K562 (cell line): ENCODE measurements at regions not wholly inside any gene's neighbourhood (a gene's known extent, or its start where the extent isn't known, plus 50 kb on each side); places are given as distances from the start of the nearest gene placed in this dataset.
A peak's percentile ranks its signal among the peaks of the same experiment; 100 is the strongest.

Experiments used
- BRD4 ChIP-seq: fragments of 200-600 bp; sonication (generic); IDR thresholded peaks from 2 replicates; pipeline ENCODE4 v1.6.1; 2017; ENCODE audit warnings: inconsistent platforms
- CREM ChIP-seq: IDR thresholded peaks from 2 replicates; pipeline ENCODE4 v1.6.1; 2014; ENCODE audit warnings: antibody characterized with exemption, low read depth
- EGR1 ChIP-seq: fragments of 450-650 bp; conservative IDR thresholded peaks from 2 replicates; pipeline ENCODE4 v1.6.1; 2017; ENCODE audit warnings: mild to moderate bottlenecking
- ELF4 ChIP-seq: fragments of 450-650 bp; formaldehyde crosslinking; IDR thresholded peaks from 2 replicates; pipeline ENCODE4 v1.4.0; 2022; ENCODE audit warnings: missing genetic modification characterization
- ERF ChIP-seq: fragments of 450-650 bp; formaldehyde crosslinking; IDR thresholded peaks from 2 replicates; pipeline ENCODE4 v1.4.0; 2020; ENCODE audit warnings: mild to moderate bottlenecking, mixed read lengths
- HMG20A ChIP-seq: fragments of 450-650 bp; formaldehyde crosslinking; conservative IDR thresholded peaks from 2 replicates; pipeline ENCODE4 v1.4.0; 2020; ENCODE audit warnings: mild to moderate bottlenecking, mixed read lengths
- ILF3 ChIP-seq: fragments of 450-650 bp; IDR thresholded peaks from 2 replicates; pipeline ENCODE4 v1.6.1; 2018; ENCODE audit warnings: antibody characterized with exemption, mild to moderate bottlenecking, moderate library complexity, borderline replicate concordance
- LARP7 ChIP-seq: fragments of 450-650 bp; IDR thresholded peaks from 2 replicates; pipeline ENCODE4 v1.6.1; 2016
- MTF1 ChIP-seq: fragments of 250-450 bp; sonication (Bioruptor Pico); IDR thresholded peaks from 2 replicates; pipeline ENCODE4 v1.9.0; 2021; ENCODE audit warnings: moderate library complexity, mild to moderate bottlenecking, inconsistent platforms, borderline replicate concordance
- NCOA6 ChIP-seq: fragments of 450-650 bp; IDR thresholded peaks from 2 replicates; pipeline ENCODE4 v1.6.1; 2017; ENCODE audit warnings: mild to moderate bottlenecking
- NCOR1 ChIP-seq: fragments of 450-650 bp; IDR thresholded peaks from 2 replicates; pipeline ENCODE4 v1.6.1; 2016; ENCODE audit warnings: mild to moderate bottlenecking, moderate library complexity
- NELFE ChIP-seq: IDR thresholded peaks from 2 replicates; pipeline ENCODE4 v1.6.1; 2011; ENCODE audit warnings: mild to moderate bottlenecking; ENCODE audit not compliant: insufficient read depth, insufficient read length
- POLR2G ChIP-seq: fragments of 200-400 bp; formaldehyde crosslinking; IDR thresholded peaks from 2 replicates; pipeline ENCODE4 v1.6.1; 2017; ENCODE audit warnings: low read depth, mild to moderate bottlenecking, antibody characterized with exemption, low read length, moderate library complexity
- ZBTB26 ChIP-seq: fragments of 450-650 bp; formaldehyde crosslinking; IDR thresholded peaks from 2 replicates; pipeline ENCODE4 v1.4.0; 2022; ENCODE audit warnings: missing genetic modification characterization
- ZFX ChIP-seq: sonication (generic); formaldehyde crosslinking; IDR thresholded peaks from 2 replicates; pipeline ENCODE4 v1.8.0; 2022; ENCODE audit warnings: mild to moderate bottlenecking, missing genetic modification reagents, moderate library complexity
- ZNF133 ChIP-seq: fragments of 250-450 bp; sonication (Bioruptor Pico); IDR thresholded peaks from 2 replicates; pipeline ENCODE4 v1.4.0; 2020; ENCODE audit warnings: mild to moderate bottlenecking
- ZNF134 ChIP-seq: fragments of 250-450 bp; sonication (Bioruptor Pico); conservative IDR thresholded peaks from 2 replicates; pipeline ENCODE4 v1.4.0; 2020
- ZNF146 ChIP-seq: IDR thresholded peaks from one replicate; pipeline ENCODE4 v1.6.1; 2018; ENCODE audit warnings: missing compliant biosample characterization; ENCODE audit not compliant: unreplicated experiment
- ZNF408 ChIP-seq: fragments of 250-450 bp; sonication (Bioruptor Pico); IDR thresholded peaks from 2 replicates; pipeline ENCODE4 v1.4.0; 2020; ENCODE audit warnings: low read depth, mild to moderate bottlenecking, moderate library complexity

DNA sequence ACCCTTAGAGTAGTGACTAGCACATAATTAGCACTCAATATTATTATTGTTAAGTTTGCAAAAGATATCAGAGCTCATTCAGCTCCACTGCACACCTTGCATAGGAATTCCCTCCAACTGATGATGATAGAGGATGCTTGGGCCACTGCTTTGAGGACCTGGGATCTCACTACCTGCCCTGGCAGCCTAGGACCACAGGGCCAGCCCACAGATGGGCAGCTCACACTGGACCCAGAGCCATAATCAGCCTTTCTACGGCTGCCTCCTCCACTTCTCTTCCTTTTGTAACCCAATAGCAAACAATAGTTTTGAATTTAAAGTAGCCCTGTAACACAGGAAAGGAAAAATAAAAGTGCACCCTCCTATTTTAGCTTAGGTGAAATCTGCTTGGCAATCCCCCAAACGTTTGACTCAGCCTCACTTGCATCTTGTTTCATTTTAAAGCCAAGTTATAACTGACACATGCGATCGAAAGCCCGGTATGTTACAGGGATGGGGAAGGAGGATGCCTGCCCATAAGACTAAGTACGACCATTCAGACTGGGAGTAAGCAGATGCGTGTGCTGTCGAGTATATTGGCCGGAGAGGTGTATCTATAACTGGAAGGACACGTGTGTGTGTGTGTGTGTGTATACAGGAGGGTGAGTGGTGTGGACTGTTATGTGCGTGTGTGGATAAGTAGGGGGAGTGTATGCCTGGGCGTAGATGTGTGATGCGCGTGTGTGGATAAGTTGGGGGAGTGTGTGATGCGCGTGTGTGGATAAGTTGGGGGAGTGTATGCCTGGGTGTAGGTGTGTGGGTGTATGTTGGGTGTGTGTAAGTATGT lies 65.9 kb downstream of the CPN2 start (continued):
- TF ChIP-seq ZBTB26, result peak; percentile 82
- no peak for TF ChIP-seq MTF1 (CRISPR knock-in tag)
- TF ChIP-seq NELFE, result no peak
- no peak for TF ChIP-seq ZNF134 (CRISPR knock-in tag)
- TF ChIP-seq NCOA6, result no peak
- no peak for TF ChIP-seq BRD4
- peak; percentile 69 for TF ChIP-seq EGR1
- no peak for TF ChIP-seq POLR2G
- no peak for TF ChIP-seq ERF (CRISPR knock-in tag)
- no peak for TF ChIP-seq ZNF408 (CRISPR knock-in tag)
- no peak for TF ChIP-seq LARP7
- TF ChIP-seq ZFX (CRISPR knock-in tag), result no peak
- TF ChIP-seq CREM, result no peak
- no peak for TF ChIP-seq ZNF146 (CRISPR knock-in tag)
- no peak for TF ChIP-seq HMG20A
- 0 out of 2 replicates have a peak, but pooled peaks have one; percentile 20 for TF ChIP-seq ELF4
- TF ChIP-seq ILF3, result no peak
- no peak for TF ChIP-seq ZNF133 (CRISPR knock-in tag)
- no peak for TF ChIP-seq NCOR1
